Fibroblast of the conjunctiva (primary cell): ENCODE measurements at regions not wholly inside any gene's neighbourhood (a gene's known extent, or its start where the extent isn't known, plus 50 kb on each side); places are given as distances from the start of the nearest gene placed in this dataset.

Experiments used
- DNase-seq: peaks from one replicate; pipeline ENCODE4 v3.0.0-alpha.2; 2010; ENCODE audit warnings: low read depth

DNA sequence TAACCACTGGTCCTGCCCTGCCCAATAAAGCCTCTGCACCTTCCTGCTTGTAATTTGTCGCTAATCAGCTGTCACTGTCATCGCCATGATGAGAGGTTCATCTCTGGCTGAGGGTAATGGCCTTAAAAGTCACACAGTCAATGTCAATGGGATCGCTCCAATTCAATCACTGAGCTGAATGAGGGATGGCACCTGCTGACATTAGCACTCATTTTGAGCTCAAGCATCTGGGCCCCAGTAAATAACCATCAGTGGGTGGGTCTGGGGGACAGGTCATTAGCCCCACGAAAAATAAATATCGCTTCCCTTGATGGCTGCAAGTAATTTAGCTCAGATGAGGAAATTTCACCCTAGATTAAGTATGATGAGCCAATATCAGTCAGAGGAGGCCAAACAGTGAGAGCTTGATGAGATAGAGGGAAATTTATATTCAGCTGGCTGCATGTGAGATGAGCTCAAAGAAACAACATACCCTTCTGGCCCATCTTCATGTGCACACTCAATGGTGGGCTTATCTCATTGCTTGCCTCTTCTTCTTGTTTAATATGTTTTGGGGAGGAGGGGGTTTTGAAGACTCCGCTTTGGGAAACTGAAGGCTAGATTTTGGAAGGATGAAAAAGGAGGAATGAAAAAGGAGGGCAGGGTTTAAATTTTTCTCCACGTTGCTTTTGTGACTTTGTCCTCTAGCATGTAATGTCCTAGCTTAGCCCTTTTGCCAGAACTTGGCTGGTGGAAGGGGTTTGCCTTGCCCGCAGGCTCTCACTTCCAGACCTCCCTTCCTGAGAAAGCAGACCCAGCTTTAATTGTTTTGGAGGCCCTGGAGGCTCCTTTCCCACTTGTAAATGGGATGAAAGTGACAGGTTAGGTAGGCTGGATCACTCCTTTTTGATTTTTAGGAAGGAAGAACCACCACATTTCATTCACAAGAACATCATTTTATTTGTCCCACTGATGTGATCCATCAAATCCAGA is 84.8 kb upstream of the PAQR3 start:
- no peak for DNase-seq

DNA sequence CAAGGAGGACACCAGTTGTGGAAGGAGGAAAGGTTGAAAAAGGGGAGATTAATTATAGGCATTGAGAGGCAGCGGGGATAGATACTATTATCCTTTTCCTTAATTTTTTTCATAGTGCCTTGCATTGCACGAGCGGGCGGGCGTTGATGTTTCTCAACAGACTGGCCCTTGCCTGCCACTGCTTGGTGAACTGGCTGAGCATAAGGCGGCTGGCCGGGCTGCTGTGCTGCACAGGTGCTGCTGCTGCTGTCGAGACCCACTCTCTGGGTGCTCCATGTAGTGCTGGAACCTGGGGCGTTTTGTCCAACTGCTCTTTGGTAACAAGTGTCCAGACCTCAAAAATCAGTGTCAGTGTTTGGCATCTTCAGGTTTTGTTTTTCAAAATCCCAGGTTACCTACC is 83.3 kb upstream of the PAQR3 start:
- no peak for DNase-seq

DNA sequence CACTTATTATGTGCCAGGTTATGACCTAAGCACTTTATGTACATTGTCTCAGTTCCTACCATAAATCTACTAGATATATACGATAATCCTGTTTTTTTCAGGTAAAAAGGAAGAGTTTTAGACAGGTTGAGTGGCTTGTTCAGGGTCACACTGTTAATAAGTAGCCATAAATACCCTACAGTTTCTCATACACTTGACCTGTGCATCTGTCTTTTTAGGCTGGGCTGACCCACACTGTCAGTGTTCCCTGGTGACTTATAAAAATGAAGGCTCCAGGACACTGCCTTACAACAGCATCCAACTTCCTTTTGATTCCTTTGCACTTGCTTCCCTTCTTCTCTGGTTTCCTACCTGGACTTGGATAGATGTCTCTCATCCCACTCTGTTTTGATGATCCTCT is 78.2 kb upstream of the PAQR3 start:
- no peak for DNase-seq

DNA sequence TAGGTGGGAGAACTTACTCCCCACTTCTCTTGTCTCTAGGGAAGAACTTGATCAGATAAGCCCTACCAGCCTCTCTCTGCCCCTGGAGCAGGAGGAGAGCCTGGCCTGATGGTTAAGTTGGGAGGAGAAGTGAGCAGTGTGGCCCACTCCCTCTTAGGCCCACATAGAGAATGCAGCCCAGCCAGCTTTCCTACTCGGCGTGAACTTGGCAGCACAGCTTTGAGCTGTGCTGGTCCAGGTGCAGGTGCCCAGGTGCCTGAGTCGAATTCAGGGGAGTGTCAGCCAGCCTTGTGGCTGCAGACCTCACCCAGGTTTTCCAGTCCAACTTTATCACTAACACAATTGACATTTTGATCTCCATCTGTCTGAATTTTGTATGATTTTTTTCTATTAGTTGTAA is 77.6 kb upstream of the PAQR3 start:
- DNase-seq: no peak

DNA sequence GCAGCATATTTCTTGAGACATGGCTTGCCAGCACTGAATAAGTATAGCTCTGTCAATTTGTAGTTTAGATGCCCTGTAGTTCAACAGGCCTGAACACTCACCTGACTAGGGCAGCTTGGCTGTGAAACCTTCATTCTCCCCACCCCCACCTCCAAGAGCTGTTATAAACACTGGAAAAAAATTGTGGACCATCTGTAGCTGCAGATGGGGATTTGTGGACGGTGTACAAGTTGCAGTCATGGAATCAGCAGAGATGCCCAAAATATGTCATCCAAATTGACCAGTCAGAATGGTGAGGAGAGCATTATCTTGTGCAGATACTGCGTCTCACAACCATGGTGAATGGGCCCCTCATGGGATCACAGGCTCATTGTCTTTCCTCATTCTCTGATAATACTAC is 76.2 kb upstream of the PAQR3 start:
- DNase-seq: no peak

DNA sequence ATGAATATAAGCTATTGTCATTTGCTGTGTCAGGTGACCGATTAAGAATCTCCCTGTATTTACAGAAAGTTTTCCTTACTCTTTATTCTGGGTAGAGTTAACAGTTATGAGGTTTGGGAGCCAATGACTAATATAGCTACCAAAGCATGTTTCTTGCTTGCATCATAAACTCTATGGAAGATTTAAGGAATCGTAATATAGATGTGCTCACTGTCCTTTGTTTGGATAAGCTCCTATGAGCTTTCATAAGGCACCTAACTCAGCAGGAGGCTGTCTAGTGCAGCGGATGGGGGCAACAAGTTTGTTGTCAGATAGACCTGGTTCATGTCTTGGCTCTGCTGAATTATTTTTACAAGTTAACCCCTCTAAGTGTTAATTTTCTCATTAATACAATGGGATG is 75.0 kb upstream of the PAQR3 start:
- DNase-seq: no peak

DNA sequence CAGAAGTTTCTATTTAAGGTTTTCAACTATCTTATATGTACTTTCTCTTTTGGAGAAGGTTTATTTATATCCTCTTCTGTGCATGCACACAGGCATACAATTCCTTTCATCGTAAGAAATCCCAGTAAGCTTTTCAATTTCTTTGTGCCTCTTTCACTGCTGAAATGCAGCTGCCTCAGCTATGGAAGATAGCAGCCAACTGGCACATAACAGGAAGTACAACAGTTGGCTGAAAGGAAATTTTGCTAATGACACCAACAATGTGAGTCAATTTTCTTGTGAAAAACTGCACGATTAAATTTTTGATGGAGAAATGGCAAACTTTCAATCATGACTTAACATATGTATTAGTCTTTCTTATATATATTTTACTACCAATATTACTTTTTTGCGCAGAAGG is 74.5 kb upstream of the PAQR3 start:
- no peak for DNase-seq

DNA sequence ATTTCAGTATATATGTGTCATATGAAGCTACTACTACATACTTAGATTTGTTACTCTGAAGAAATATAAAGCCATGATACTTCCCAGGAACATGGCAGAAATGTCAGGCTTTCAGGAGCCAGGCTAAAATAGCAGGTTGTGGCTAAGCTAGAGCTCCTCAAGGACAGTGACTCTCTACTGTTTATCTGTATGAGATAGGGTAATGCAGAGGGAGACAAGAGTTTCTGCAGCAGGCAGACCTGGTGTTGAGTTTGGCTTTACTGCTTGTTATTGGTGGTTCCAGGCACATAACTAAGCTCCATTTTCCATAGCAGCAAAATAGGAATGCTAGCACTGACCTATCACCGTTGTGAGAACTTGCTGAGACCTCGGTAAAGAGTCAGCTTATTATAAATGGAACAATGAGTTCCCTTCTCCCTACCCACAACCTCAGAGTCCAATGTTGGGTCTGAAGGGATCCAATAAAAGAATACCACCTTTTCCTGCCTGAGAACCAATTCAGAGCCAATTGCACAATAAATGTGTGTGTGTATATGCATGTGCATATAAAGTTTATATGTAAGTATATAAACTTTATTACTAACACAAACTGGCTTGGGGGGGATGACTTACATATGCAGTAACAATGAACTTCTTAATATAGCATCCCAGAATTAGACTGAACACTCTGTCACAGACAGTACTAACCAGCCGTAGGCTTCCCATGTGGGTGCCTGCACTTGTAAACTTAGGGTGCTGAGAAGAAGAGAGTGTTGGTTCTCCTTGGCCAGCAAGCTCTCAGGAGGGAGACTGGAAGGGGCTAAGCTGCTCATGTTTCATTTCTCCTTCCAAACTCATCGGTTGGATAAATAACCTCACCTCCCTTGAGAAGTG is 51.9 kb upstream of the PAQR3 start:
- no peak for DNase-seq

DNA sequence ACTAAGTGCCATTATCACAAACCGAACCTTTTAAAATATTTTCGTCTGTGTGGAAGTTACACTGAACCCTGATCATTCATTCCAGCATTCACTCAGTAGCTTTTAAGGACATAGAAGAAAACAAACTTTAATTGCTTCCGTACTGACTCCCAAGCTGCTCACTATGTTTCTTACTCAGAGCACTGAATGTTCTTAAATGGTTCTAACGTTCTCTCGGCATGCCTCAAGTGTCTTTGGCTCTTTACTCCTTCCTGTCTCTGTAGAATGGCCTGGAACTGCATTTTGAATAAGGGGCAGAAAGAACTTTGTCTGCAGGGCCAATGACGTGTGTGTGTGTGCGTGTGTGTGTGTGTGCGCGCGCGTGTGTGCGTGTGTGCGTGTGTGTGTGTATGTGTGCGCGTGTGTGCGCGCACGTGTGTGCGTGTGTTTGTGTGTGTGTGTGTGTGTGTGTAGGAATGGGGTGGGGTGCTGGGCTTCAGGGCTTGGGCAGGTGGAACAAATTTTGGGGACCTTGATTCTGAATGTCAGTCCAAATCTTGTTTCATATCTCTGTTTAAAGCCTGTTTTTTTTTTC is 50.5 kb upstream of the PAQR3 start:
- DNase-seq: no peak
